ENCODE measurements at regions not wholly inside any gene's neighbourhood (a gene's known extent, or its start where the extent isn't known, plus 50 kb on each side); places are given as distances from the start of the nearest gene placed in this dataset.

- TF ChIP-seq, protein P1, sequence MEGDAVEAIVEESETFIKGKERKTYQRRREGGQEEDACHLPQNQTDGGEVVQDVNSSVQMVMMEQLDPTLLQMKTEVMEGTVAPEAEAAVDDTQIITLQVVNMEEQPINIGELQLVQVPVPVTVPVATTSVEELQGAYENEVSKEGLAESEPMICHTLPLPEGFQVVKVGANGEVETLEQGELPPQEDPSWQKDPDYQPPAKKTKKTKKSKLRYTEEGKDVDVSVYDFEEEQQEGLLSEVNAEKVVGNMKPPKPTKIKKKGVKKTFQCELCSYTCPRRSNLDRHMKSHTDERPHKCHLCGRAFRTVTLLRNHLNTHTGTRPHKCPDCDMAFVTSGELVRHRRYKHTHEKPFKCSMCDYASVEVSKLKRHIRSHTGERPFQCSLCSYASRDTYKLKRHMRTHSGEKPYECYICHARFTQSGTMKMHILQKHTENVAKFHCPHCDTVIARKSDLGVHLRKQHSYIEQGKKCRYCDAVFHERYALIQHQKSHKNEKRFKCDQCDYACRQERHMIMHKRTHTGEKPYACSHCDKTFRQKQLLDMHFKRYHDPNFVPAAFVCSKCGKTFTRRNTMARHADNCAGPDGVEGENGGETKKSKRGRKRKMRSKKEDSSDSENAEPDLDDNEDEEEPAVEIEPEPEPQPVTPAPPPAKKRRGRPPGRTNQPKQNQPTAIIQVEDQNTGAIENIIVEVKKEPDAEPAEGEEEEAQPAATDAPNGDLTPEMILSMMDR (conservative IDR thresholded peaks at IDR 0.05; ENCODE audit: low read length): no peak
- no peak for TF ChIP-seq EZH2phosphoT487 (IDR thresholded peaks at IDR 0.05; ENCODE audit: borderline replicate concordance)
These were observed 616.1 kb downstream of the OTOL1 start for GRCh38 chr3:162112719-162113118.

All from Loucy (cell line).